ENCODE measurements at regions not wholly inside any gene's neighbourhood (a gene's known extent, or its start where the extent isn't known, plus 50 kb on each side); places are given as distances from the start of the nearest gene placed in this dataset.
"Not testable (repeated sequence)": the region's sequence is repeated elsewhere in the genome, so short reads cannot be mapped to it uniquely, and the experiment has no call there.

DNA sequence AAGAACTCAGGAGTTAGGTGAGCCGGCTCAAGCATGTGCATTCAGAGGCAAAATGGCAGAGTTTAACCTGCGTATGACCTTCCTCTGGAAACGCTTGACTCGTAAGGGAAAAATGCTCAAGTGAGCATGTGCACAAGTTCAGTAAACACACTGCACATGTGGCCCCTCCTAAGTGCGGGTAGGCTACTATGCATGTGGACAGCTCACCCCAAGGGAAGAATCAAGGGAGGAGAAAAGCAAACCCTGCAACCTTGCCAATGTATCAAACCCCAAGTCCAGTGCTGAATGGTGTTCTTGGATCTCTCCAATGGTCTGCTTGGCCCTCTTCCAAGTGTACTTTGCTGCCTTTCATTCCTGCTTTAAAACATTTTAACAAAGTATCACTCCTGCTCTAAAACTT, 407.1 kb downstream of the ADAM29 start:
- no peak overlapping the region for H3K27ac Mint-ChIP-seq
- H3K4me3 Mint-ChIP-seq, result no peak overlapping the region
- H3K27me3 Mint-ChIP-seq (ENCODE audit: low read depth), result peaks cover 4% of the 10 kb centered on the region
- no peak for TF ChIP-seq CTCF (IDR thresholded peaks at IDR 0.05; ENCODE audit: unreplicated experiment in 3 of 3)
- no peaks in the 10 kb centered on the region for H3K36me3 Mint-ChIP-seq (ENCODE audit: low read depth)
- H3K4me1 Mint-ChIP-seq, result no peaks in the 10 kb centered on the region
- no peaks in the 10 kb centered on the region for H3K9me3 Mint-ChIP-seq

- H3K4me3 Mint-ChIP-seq, result no peak overlapping the region
- H3K27ac Mint-ChIP-seq, result peak overlapping the region in 2 of 3 experiments; percentile 8 to 37
- no peaks in the 10 kb centered on the region for H3K9me3 Mint-ChIP-seq
- H3K4me1 Mint-ChIP-seq, result no peaks in the 10 kb centered on the region
- H3K27me3 Mint-ChIP-seq (ENCODE audit: low read depth), result peaks cover 4% of the 10 kb centered on the region
- H3K36me3 Mint-ChIP-seq (ENCODE audit: low read depth), result no peaks in the 10 kb centered on the region
- TF ChIP-seq CTCF (IDR thresholded peaks at IDR 0.05; ENCODE audit: unreplicated experiment in 3 of 3), result no peak
These were observed 408.6 kb downstream of the ADAM29 start for GRCh38 chr4:175326796-175327195.

- Mint-ChIP-seq H3K4me1 (no peaks in the 10 kb centered on the region), H3K27me3 (ENCODE audit: low read depth) (peaks cover 4% of the 10 kb centered on the region), H3K9me3 (no peaks in the 10 kb centered on the region), H3K36me3 (ENCODE audit: low read depth) (no peaks in the 10 kb centered on the region), H3K4me3 (no peak overlapping the region), H3K27ac (no peak overlapping the region)
- no peak for TF ChIP-seq CTCF (IDR thresholded peaks at IDR 0.05; ENCODE audit: unreplicated experiment in 3 of 3)
These were observed 412.1 kb downstream of the ADAM29 start for GRCh38 chr4:175330236-175330635.

GRCh38 chr4:175330652-175331051, 412.5 kb downstream of the ADAM29 start:
- Mint-ChIP-seq H3K4me1 (no peaks in the 10 kb centered on the region), H3K27ac (no peak overlapping the region), H3K9me3 (no peaks in the 10 kb centered on the region), H3K36me3 (ENCODE audit: low read depth) (no peaks in the 10 kb centered on the region), H3K4me3 (no peak overlapping the region), H3K27me3 (ENCODE audit: low read depth) (peaks cover 4% of the 10 kb centered on the region)
- no peak for TF ChIP-seq CTCF (IDR thresholded peaks at IDR 0.05; ENCODE audit: unreplicated experiment in 3 of 3)

DNA sequence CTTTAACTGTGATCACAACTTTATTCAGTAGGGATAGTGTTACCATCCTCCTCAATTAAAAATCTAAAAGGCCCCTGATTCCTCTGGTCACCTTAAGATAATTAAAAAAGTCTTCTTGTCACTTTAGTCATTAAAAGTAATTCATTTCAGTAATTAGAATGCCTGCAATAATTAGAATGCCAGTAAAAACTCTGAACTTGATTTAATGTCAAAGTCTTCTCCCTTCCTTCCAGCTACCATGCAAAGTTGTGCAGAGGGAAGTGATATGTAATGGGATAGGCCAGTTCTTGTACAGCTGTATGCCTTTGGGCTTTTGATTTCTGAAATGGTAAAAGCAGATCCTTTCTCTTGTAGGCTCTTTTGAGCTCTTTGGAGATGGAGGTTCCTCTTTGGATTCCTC, 417.2 kb downstream of the ADAM29 start:
- H3K27me3 Mint-ChIP-seq (ENCODE audit: low read depth), result no peaks in the 10 kb centered on the region

DNA sequence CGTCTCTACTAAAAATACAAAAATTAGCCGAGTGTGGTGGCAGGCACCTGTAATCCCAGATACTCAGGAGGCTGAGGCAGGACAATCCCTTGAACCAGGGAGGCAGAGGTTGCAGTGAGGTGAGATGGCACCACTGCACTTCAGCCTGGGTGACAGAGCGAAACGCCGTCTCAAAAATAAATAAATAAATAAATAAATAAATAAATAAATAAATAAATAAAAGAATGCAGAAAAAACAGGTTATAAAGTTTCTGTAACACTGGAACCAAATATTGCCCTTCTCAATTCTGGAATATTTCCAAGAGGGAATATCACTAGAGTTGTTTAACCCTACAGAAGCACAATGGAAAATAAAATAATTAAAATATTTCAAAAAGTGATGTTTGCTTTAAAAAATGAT, 418.4 kb downstream of the ADAM29 start:
- H3K4me3 Mint-ChIP-seq; H3K27ac Mint-ChIP-seq; H3K4me1 Mint-ChIP-seq; H3K36me3 Mint-ChIP-seq (ENCODE audit: low read depth); H3K9me3 Mint-ChIP-seq; H3K27me3 Mint-ChIP-seq (ENCODE audit: low read depth): not testable (repeated sequence)

More for the DNA sequence above, 417.2 kb downstream of the ADAM29 start:
- no peaks in the 10 kb centered on the region for H3K9me3 Mint-ChIP-seq
- H3K4me1 Mint-ChIP-seq, result no peaks in the 10 kb centered on the region
- H3K36me3 Mint-ChIP-seq (ENCODE audit: low read depth), result no peaks in the 10 kb centered on the region
- H3K27ac Mint-ChIP-seq, result no peak overlapping the region
- H3K4me3 Mint-ChIP-seq, result no peak overlapping the region
- TF ChIP-seq CTCF (IDR thresholded peaks at IDR 0.05; ENCODE audit: unreplicated experiment in 3 of 3), result no peak

All from nephron (organoid).